Transverse colon (tissue), 4 donors: ENCODE measurements at regions not wholly inside any gene's neighbourhood (a gene's known extent, or its start where the extent isn't known, plus 50 kb on each side); places are given as distances from the start of the nearest gene placed in this dataset.

Source experiments
- DNase-seq: peaks from one replicate; pipeline ENCODE4 v3.0.0-alpha.2; 2019
- H3K27ac ChIP-seq, 4 donors: fragments of 200-600 bp; sonication (generic); 2 replicates each; pipeline ENCODE4 v1.5.1; 2016 to 2018; ENCODE audit warnings: inconsistent platforms in 4 of 4
- H3K27me3 ChIP-seq: fragments of 200-600 bp; sonication (generic); 2 replicates; pipeline ENCODE4 v1.5.1; 2017; ENCODE audit warnings: inconsistent platforms
- H3K36me3 ChIP-seq, 4 donors: fragments of 200-600 bp; sonication (generic); 2 replicates each; pipeline ENCODE4 v1.5.1; 2017 to 2019; ENCODE audit warnings: inconsistent platforms in 4 of 4
- H3K4me1 ChIP-seq, 4 donors: fragments of 200-600 bp; sonication (generic); 2 replicates each; pipeline ENCODE4 v1.5.1; 2017 to 2020; ENCODE audit warnings: inconsistent platforms in 4 of 4
- H3K4me3 ChIP-seq, 4 donors: fragments of 200-600 bp; sonication (generic); 1 replicate in 1 of 4; 2 replicates in 3 of 4; pipeline versions ENCODE4 v1.5.1 to v1.6.1; 2017 to 2019; ENCODE audit warnings: inconsistent platforms in 4 of 4
- H3K9me3 ChIP-seq, 2 donors: fragments of 200-600 bp; sonication (generic); 2 replicates each; pipeline ENCODE4 v1.5.1; 2017 to 2019; ENCODE audit warnings: inconsistent platforms in 2 of 2
- EP300 ChIP-seq: sonication (generic); formaldehyde crosslinking; IDR thresholded peaks from one replicate; pipeline ENCODE4 v1.6.1; 2017; ENCODE audit warnings: antibody characterized with exemption, low read depth
- POLR2A ChIP-seq: fragments of 450-650 bp; IDR thresholded peaks from one replicate; pipeline ENCODE4 v1.6.1; 2016; ENCODE audit warnings: antibody characterized with exemption, mild to moderate bottlenecking, moderate library complexity
- POLR2AphosphoS5 ChIP-seq, 3 donors: sonication (generic); formaldehyde crosslinking; IDR thresholded peaks; one replicate each; pipeline ENCODE4 v1.6.1; 2016; ENCODE audit warnings: antibody characterized with exemption in 3 of 3
- WGBS, 2 donors: methylation state at CpG; one replicate each; pipeline ENCODE4 v1.1.5; 2018; ENCODE audit warnings: low coverage in 1 of 2; 5-methylcytosine and 5-hydroxymethylcytosine counted together
- in situ Hi-C, 4 donors: fragments of 200-750 bp; cut with MboI; loops; one replicate each; pipeline versions ENCODE4 v1.15.0 to v1.15.1; 2017; ENCODE audit warnings: low sequenced_read_pairs in 3 of 4, low pct_ligation_motif_present in 1 of 4, low pct_unique_long_range_greater_than_20kb in 1 of 4
- intact Hi-C: fragments of 100-400 bp; cut with DNase I; formaldehyde crosslinking; loops from one replicate; pipeline ENCODE4 v1.15.1; 2023; ENCODE audit warnings: low total_unique reads
- TF ChIP-seq, protein P1 (sequence below), 5 experiments: fragments of 200-600 bp in 3 of 5; fragments of 450-650 bp in 2 of 5; sonication (generic) in 3 of 5; IDR thresholded peaks; 1 replicate in 2 of 5; 2 replicates in 3 of 5; pipeline ENCODE4 v1.5.1; 2016 to 2017; ENCODE audit warnings: antibody characterized with exemption in 5 of 5, inconsistent platforms in 3 of 5, mild to moderate bottlenecking in 2 of 5, moderate library complexity in 1 of 5

GRCh38 chr3:21054064-21054463 is 696.9 kb downstream of the ZNF385D start:
- TF ChIP-seq, protein P1, sequence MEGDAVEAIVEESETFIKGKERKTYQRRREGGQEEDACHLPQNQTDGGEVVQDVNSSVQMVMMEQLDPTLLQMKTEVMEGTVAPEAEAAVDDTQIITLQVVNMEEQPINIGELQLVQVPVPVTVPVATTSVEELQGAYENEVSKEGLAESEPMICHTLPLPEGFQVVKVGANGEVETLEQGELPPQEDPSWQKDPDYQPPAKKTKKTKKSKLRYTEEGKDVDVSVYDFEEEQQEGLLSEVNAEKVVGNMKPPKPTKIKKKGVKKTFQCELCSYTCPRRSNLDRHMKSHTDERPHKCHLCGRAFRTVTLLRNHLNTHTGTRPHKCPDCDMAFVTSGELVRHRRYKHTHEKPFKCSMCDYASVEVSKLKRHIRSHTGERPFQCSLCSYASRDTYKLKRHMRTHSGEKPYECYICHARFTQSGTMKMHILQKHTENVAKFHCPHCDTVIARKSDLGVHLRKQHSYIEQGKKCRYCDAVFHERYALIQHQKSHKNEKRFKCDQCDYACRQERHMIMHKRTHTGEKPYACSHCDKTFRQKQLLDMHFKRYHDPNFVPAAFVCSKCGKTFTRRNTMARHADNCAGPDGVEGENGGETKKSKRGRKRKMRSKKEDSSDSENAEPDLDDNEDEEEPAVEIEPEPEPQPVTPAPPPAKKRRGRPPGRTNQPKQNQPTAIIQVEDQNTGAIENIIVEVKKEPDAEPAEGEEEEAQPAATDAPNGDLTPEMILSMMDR (IDR thresholded peaks at IDR 0.05): no peak
- TF ChIP-seq POLR2A (no peak), EP300 (no peak)
- Histone ChIP-seq H3K9me3 (no peaks in the 10 kb centered on the region), H3K36me3 (no peaks in the 10 kb centered on the region), H3K27ac (no peak overlapping the region), H3K27me3 (no peaks in the 10 kb centered on the region), H3K4me3 (no peak overlapping the region), H3K4me1 (no peaks in the 10 kb centered on the region)
- DNase-seq: no peak
- in situ Hi-C loops: no loop called here
- 62 to 66% methylated on average over 3 of the region's 3 CpGs for WGBS, 2 donors
- intact Hi-C loops: no loop called here

DNA sequence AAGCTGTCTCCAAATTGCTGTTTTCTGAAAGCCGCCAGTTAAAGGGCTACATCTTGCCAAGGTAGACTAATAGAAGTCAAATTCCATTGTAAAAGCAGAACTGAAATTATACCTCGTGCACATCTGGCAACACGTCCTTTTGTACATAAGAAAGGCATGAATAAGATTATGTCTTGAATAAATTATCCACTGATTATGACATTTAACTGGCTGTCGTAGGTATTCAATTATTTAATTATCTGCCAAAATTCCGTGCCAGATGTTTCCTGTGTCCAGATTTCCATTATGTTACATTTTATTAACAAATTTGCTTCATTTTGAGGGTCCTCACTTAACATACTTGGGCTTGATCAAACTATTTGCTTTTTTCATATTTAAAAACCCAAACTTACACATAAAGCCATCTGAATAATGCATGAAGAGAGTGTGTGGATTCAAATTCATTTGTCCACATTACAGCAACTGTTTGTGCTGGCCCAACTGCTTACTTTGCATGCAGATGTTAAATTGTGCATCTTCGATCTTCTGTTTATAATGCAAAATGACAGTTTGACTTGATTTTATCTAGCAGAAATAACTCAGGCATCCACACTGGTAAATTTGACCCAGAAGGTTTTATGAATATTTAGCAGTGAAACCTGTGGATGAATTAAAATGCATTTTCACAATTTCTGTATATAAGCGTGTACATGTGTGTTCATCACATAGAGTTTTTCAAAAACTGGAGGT is 701.5 kb downstream of the ZNF385D start:
- in situ Hi-C loops: no loop called here
- Histone ChIP-seq H3K27ac (no peak overlapping the region), H3K27me3 (no peaks in the 10 kb centered on the region), H3K9me3 (peaks cover 0 to 4% of the 10 kb centered on the region in 2 donors), H3K36me3 (no peaks in the 10 kb centered on the region), H3K4me1 (no peaks in the 10 kb centered on the region), H3K4me3 (no peak overlapping the region)
- 66 to 77% methylated on average over 7 of the region's 7 CpGs for WGBS, 2 donors
- intact Hi-C loops: no loop called here
- TF ChIP-seq POLR2A: no peak
- TF ChIP-seq, protein P1 (IDR thresholded peaks at IDR 0.05): no peak
- no peak for DNase-seq

GRCh38 chr3:21043139-21043538 is 707.9 kb downstream of the ZNF385D start:
- no peaks in the 10 kb centered on the region for H3K27me3 ChIP-seq
- no peak overlapping the region for H3K4me3 ChIP-seq
- H3K9me3 ChIP-seq: peaks cover 0 to 4% of the 10 kb centered on the region in 2 donors
- no peaks in the 10 kb centered on the region for H3K36me3 ChIP-seq
- DNase-seq: no peak
- in situ Hi-C loops (no loop called here), intact Hi-C loops (no loop called here)
- no peak overlapping the region for H3K27ac ChIP-seq
- 43 to 50% methylated on average over 1 of the region's 1 CpG for WGBS, 2 donors
- no peak for TF ChIP-seq POLR2A
- TF ChIP-seq, protein P1 (IDR thresholded peaks at IDR 0.05): no peak
- TF ChIP-seq POLR2AphosphoS5 (IDR thresholded peaks at IDR 0.05): no peak
- no peak for TF ChIP-seq EP300
- H3K4me1 ChIP-seq: no peaks in the 10 kb centered on the region

DNA sequence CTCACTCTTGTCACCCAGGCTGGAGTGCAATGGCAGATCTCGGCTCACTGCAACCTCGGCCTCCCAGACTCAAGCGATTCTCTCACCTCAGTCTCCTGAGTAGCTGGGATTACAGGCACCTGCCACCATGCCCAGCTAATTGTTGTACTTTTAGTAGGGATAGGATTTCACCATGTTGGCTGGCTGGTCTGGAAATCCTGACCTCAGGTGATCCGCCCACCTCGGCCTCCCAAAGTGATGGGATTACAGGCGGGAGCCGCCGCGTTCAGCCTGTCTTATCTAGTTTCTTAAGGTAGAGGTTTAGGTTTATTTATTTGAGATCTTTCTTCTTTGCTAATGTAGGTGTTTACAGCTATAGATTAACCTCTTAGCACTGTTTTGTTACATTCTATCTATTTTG is 708.8 kb downstream of the ZNF385D start:
- no peak overlapping the region for H3K4me3 ChIP-seq
- no peaks in the 10 kb centered on the region for H3K4me1 ChIP-seq
- in situ Hi-C loops: no loop called here
- no peaks in the 10 kb centered on the region for H3K27me3 ChIP-seq
- H3K9me3 ChIP-seq: peaks cover 0 to 4% of the 10 kb centered on the region in 2 donors
- DNase-seq: no peak
- WGBS, 2 donors: 94 to 100% methylated on average over 7 to 9 of the region's 9 CpGs
- intact Hi-C loops: no loop called here
- no peaks in the 10 kb centered on the region for H3K36me3 ChIP-seq
- H3K27ac ChIP-seq: no peak overlapping the region
- TF ChIP-seq POLR2AphosphoS5 (IDR thresholded peaks at IDR 0.05) (no peak), POLR2A (no peak), EP300 (no peak)
- TF ChIP-seq, protein P1 (IDR thresholded peaks at IDR 0.05): no peak
